ENCODE measurements at regions not wholly inside any gene's neighbourhood (a gene's known extent, or its start where the extent isn't known, plus 50 kb on each side); places are given as distances from the start of the nearest gene placed in this dataset.

DNA sequence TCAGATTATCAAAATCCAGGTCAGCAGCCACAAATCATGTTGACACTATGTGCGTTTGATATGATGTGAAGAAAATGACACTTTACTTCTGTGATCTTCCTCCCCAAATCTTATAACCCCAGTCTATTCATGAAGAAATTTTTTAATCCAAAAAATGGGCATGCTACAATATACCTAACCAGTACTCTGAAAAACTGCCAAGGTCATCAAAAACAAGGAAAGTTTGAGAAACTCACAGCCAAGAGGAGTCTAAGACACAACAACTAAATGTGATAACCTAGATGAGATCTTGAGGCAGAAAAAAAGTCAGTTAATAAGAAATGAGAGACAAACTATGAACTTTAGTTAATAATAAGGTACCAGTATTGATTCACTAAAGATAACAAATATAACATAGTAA lies 200.6 kb upstream of the IRAK1BP1 start:
- H3K9me3 Mint-ChIP-seq = no peaks in the 10 kb centered on the region; the same call in 2 of the 3 replicates
- no peak overlapping the region for H3K4me2 ChIP-seq
- H3K9me2 ChIP-seq (ENCODE audit: insufficient read depth) = no peaks in the 10 kb centered on the region
- H3K4me3 ChIP-seq = no peak overlapping the region
- ATAC-seq (no peak), DNase-seq (ENCODE audit: low spot score) (no peak)
- no peak overlapping the region for H3K4me3 Mint-ChIP-seq
- no peaks in the 10 kb centered on the region for H3K36me3 ChIP-seq (ENCODE audit: insufficient read depth)
- no peaks in the 10 kb centered on the region for H4K20me1 ChIP-seq (replicated peaks; ENCODE audit: insufficient read depth)
- peaks cover 21% of the 10 kb centered on the region for H3K4me1 ChIP-seq (ENCODE audit: insufficient read depth)
- H3K36me3 Mint-ChIP-seq (ENCODE audit: low read depth) = no peaks in the 10 kb centered on the region
- H3F3A ChIP-seq (replicated peaks; ENCODE audit: low read depth) = no peaks in the 10 kb centered on the region
- no peak overlapping the region for H2AFZ ChIP-seq
- H3K27ac ChIP-seq (ENCODE audit: low read depth) = no peak overlapping the region
- no peaks in the 10 kb centered on the region for H3K79me2 ChIP-seq (replicated peaks; ENCODE audit: insufficient read depth)
- peaks cover 16% of the 10 kb centered on the region for H3K4me1 Mint-ChIP-seq
- no peaks in the 10 kb centered on the region for H3K27me3 ChIP-seq (ENCODE audit: insufficient read depth)
- no peaks in the 10 kb centered on the region for H3K27me3 Mint-ChIP-seq (ENCODE audit: insufficient read depth, low read depth, poor library complexity)
- no peak for TF ChIP-seq EZH2 (IDR thresholded peaks at IDR 0.05; ENCODE audit: low read depth, unreplicated experiment)
- no peak for TF ChIP-seq POLR2AphosphoS5 (IDR thresholded peaks at IDR 0.05; ENCODE audit: low read depth)
- TF ChIP-seq, protein P1, sequence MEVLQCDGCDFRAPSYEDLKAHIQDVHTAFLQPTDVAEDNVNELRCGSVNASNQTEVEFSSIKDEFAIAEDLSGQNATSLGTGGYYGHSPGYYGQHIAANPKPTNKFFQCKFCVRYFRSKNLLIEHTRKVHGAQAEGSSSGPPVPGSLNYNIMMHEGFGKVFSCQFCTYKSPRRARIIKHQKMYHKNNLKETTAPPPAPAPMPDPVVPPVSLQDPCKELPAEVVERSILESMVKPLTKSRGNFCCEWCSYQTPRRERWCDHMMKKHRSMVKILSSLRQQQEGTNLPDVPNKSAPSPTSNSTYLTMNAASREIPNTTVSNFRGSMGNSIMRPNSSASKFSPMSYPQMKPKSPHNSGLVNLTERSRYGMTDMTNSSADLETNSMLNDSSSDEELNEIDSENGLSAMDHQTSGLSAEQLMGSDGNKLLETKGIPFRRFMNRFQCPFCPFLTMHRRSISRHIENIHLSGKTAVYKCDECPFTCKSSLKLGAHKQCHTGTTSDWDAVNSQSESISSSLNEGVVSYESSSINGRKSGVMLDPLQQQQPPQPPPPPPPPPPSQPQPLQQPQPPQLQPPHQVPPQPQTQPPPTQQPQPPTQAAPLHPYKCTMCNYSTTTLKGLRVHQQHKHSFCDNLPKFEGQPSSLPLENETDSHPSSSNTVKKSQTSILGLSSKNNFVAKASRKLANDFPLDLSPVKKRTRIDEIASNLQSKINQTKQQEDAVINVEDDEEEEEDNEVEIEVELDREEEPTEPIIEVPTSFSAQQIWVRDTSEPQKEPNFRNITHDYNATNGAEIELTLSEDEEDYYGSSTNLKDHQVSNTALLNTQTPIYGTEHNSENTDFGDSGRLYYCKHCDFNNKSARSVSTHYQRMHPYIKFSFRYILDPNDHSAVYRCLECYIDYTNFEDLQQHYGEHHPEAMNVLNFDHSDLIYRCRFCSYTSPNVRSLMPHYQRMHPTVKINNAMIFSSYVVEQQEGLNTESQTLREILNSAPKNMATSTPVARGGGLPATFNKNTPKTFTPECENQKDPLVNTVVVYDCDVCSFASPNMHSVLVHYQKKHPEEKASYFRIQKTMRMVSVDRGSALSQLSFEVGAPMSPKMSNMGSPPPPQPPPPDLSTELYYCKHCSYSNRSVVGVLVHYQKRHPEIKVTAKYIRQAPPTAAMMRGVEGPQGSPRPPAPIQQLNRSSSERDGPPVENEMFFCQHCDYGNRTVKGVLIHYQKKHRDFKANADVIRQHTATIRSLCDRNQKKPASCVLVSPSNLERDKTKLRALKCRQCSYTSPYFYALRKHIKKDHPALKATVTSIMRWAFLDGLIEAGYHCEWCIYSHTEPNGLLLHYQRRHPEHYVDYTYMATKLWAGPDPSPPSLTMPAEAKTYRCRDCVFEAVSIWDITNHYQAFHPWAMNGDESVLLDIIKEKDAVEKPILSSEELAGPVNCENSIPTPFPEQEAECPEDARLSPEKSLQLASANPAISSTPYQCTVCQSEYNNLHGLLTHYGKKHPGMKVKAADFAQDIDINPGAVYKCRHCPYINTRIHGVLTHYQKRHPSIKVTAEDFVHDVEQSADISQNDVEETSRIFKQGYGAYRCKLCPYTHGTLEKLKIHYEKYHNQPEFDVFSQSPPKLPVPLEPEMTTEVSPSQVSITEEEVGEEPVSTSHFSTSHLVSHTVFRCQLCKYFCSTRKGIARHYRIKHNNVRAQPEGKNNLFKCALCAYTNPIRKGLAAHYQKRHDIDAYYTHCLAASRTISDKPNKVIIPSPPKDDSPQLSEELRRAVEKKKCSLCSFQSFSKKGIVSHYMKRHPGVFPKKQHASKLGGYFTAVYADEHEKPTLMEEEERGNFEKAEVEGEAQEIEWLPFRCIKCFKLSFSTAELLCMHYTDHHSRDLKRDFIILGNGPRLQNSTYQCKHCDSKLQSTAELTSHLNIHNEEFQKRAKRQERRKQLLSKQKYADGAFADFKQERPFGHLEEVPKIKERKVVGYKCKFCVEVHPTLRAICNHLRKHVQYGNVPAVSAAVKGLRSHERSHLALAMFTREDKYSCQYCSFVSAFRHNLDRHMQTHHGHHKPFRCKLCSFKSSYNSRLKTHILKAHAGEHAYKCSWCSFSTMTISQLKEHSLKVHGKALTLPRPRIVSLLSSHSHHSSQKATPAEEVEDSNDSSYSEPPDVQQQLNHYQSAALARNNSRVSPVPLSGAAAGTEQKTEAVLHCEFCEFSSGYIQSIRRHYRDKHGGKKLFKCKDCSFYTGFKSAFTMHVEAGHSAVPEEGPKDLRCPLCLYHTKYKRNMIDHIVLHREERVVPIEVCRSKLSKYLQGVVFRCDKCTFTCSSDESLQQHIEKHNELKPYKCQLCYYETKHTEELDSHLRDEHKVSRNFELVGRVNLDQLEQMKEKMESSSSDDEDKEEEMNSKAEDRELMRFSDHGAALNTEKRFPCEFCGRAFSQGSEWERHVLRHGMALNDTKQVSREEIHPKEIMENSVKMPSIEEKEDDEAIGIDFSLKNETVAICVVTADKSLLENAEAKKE (CRISPR knock-in tag; IDR thresholded peaks at IDR 0.05) = no peak
- no peak for TF ChIP-seq NANOG (IDR thresholded peaks at IDR 0.05; ENCODE audit: borderline replicate concordance)
- no peak for TF ChIP-seq ZNF114 (CRISPR knock-in tag; IDR thresholded peaks at IDR 0.05)
- no peak for TF ChIP-seq EZH2phosphoT487 (IDR thresholded peaks at IDR 0.05; ENCODE audit: unreplicated experiment)
- no peak for TF ChIP-seq ETS1 (IDR thresholded peaks at IDR 0.05)
- no peak overlapping the region for H3K27ac Mint-ChIP-seq

Data from GM23338 (cell line).